SIG-M5 treated with dmso at 0.1 percent for 504 hours (cell line): ENCODE measurements at regions not wholly inside any gene's neighbourhood (a gene's known extent, or its start where the extent isn't known, plus 50 kb on each side); places are given as distances from the start of the nearest gene placed in this dataset.

Experiments used
- DNase-seq: peaks from one replicate; lab custom pipeline; 2025; ENCODE audit not compliant: unreplicated experiment; lab: John Stamatoyannopoulos, UW

DNA sequence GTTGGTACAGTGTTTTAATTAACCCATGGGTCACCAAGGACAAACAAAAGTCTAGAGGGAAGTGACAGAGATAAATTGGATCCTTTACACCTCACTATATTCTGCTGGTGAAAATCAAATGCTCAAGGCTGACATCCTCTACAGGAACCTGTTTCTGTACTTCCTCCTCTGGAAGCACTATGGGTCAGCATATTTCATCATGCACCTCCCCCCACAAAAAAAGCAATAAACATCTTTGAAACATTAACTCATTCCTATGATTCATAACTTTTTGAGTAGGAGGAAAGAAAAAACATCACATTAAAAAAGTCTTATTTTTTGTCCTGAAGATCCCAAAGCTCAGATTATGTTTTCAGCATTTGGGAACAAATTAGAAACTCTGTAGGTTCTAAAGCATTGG lies 588.3 kb upstream of the SGCG start:
- no peak for DNase-seq

DNA sequence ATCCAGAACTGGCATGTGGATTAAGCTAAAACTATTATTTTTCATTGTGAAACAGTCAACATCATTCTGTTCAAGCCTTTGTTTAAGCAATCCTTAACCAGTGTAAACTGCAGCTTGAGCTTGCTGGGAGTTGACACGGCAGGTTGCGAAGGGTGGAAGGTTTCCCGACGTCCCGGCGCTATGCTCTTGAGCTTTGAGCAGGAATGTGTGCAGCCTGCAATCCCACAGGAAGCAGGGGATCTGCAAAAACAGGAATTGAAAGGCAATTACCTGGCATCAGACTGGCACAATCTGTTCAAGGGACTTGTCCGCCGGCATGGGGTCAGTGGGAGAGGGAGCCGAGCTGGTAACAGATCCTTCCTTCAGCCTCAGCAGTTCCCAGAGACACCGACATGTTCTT lies 586.7 kb upstream of the SGCG start:
- DNase-seq = no peak

DNA sequence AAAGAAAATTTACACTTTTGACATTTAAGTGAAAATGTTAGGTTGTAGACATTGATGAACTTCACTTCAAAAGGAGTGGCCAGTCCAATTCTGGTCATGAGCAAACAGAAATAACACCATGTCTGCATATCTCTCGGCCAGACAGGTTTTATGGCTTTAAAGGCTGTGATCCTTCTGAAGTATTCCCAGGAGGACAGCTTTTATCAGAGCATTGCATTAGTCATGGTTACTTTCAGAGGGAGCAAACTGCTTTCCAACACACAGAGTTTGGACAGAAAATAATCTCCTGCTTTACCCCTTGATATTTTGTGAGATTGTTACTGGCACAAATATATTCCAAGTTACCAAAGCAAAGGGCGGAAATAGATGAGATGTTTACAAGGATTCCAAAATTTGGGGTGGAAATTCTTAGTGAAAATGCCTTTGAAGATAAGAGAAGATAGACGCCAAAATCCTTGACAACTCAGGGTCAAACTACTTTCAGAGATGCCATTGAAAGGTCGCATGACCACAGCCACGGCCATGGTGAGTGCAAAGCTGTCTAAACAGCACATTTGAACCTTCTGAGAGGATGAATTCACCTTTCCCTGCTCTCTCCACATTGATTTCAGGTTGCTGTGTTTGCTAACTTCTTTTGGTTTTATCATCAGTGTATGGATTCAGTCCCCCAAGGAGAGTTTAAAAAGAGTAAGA lies 584.5 kb upstream of the SGCG start:
- no peak for DNase-seq

DNA sequence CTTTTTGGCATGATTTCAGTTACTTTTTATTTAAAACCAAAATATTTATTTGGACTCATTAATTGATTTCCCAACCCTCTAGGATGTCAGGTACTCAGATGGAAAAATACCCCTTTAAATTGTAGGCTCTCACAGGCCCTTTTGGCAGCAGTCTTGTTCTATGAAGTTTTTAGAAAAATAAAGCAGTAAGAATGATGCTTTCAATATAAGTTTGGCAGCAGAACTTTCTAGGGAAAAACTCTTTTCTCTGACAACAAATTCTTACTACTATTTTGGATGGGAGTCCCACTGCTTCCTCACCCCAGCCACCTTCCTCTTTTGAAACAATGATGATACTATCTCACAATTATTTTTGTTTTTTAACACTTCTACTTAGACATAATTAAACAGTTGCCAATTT lies 581.6 kb upstream of the SGCG start:
- no peak for DNase-seq

DNA sequence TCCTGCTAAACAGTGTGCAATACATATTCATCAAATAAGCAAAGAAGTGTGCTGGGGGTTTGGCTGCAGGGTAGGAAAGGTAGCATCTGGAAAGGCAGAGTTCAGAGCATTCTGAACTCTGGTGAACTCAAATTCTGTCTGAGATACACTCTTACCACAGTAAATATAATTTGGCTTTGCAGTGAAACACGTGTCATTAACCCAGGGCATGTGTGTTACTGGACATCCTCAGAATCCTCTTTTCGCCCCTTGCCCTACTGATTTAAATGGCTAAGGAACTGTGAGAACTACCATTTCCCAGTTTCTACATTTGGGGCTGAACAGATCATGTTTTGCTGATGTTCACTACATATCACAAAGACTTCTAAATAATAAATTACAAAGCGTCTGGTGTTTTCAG lies 562.8 kb upstream of the SGCG start:
- DNase-seq = no peak

DNA sequence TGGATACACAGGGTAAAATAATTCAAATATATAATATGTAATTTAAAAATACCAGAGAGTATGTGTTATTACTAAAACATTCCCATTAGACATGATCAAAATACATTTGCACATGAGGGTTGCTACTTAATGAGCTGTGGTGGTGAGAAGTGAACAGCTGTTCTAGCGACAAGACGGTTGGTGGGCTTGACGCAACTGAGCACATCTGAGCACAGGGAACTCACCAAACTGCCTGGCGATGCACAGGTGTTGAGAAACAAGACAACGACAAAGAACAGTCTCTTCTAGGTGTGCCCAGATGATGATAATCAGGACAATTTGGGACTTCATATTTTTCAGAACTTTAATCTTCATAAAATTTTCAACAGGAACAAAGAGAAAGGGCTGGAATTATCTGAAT lies 555.1 kb upstream of the SGCG start:
- no peak for DNase-seq

DNA sequence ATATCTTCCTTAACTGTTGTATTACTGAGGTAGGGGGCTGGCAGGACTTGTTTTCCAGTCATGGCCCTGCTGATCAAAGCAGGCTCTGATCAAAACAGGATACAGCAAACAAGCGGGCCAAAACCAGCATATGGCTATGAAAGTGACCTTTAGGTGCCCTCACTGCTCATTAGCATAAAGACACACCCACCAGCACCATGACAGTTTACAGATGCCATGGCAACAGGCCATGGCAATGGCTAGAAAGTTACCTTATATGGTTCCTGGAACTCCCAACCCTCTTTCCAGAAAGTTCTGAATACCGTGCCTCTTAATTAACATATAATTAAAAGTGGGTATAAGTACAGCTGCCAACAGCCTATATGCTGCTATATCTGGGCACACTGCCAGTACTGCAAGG lies 551.4 kb upstream of the SGCG start:
- no peak for DNase-seq

DNA sequence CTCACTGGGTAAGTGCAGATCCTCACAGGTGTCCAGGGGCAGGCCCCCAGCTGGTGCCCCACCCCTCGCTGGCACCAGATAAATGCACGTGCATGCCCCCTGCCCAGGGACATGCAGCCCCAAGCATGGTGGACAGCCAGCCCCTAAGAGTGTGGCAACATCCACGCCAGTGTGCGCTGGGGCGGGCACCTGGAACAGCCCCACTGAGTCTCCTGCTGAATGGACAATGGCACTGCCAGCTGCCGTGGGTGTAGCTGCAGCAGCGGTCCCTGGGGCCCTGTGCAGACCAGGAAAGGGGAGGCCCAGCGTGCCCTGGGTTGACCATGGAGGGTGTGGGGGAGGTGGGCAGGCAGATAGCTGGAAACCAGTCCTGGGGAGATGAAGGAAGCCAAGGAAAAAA lies 538.7 kb upstream of the SGCG start:
- no peak for DNase-seq

DNA sequence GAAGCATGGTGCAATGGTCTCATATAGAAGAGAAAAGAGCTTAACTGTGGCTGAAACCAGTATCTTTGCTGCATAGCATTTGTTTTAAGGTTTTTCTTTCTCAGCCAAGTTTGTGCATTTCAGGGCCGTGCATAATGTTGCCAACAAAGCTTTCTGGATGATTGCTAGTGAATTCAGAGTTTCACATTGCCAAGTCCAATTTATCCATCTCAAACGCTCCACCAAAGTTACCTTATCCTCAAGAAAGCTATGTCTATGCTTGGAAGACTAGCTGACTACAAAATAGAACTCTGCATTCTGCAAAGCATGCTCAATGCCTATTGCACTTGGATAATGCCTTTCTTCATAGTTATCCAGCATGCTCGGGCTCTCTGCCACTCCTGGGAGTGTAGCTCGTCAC lies 535.8 kb upstream of the SGCG start:
- DNase-seq = no peak

DNA sequence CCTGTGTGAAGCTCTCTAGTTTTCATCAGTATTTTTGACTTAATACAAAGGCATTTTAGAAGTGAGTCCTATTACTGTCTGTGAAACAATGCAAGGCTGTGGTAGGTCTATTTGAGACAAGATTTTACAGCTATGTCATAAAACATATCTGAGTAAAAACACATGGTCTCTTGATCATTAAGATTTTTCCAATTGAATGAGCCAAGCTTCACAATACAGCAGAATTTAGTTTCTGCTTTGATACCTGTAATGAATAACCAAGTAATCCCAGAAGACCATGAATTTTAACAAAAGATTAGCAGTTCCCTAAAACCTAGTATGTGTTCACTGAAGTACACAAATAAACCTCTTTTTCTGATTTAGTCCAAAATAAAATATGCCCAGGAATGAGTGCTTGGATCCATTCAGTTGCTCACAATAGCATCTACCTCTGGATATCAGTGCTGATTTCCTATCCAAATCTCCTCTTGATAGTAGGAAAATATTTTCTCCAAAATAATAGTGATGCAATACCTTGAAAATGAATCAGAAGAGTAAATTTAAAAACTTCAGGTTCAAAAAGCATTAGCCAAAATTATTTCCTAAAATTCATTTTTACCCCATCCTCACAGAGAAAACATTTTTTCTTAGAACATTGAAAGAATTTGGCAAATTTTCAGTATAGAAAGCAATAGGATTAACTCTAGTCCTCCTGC lies 533.5 kb upstream of the SGCG start:
- DNase-seq = no peak

DNA sequence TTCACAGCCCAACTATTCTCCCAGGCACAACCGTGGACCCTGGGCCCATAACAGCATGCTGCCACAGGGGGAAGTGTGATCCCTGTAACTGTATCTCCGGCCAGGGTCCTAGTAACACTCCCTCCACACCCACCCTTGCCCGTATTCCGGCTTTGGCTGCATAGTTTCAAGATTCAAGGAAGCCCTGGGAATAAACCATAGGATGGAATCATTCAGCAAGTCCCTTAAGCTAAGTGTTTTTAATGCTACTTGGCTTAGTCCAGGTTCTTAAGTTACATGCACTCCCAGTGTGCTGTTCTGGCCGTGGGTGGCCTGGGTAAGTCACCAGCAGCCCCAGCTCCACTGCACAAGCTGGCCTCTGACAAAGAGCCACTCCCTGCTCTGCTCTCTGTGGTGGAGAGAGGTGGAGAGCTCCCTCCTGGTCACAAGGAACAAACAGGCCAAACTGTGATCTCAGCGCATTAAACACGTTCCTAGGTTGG lies 532.4 kb upstream of the SGCG start:
- no peak for DNase-seq

DNA sequence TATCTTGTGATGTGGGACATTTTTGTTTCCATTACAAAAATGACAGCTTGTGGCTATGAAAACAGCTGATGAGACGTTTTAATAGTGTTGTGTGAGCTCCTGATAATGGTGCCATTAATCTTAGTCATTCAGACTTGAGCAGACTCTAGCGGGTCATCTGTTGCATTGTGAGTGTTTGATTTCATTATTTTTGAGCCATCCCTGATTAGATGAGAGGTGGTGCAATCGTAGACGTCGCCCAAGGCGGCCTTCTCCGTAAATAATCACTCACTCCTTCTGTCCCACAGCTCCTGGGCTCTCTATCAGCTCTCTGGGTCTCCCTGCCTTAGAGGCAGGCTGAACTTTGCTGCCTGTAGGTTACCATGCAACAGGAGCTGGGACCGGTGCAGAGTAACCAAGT lies 528.0 kb upstream of the SGCG start:
- DNase-seq = no peak

DNA sequence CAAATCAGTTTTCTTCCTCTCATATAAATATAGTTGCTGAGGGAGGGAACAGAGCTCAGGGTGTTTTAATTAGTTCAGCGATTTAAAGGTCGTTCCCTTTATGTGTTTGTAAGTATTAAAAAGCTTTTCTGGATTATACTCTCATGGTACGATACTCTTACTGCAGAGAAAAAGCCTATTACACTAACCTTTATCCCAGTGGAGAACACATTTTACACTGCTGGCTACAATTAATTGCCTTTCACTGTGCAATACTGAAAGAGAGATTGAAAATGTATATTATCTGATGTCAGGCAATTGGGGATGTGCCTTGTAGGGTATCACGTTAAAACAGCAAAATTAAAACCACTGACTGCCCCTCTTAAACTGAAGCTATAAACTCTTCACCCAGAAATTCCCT lies 526.9 kb upstream of the SGCG start:
- DNase-seq = no peak

DNA sequence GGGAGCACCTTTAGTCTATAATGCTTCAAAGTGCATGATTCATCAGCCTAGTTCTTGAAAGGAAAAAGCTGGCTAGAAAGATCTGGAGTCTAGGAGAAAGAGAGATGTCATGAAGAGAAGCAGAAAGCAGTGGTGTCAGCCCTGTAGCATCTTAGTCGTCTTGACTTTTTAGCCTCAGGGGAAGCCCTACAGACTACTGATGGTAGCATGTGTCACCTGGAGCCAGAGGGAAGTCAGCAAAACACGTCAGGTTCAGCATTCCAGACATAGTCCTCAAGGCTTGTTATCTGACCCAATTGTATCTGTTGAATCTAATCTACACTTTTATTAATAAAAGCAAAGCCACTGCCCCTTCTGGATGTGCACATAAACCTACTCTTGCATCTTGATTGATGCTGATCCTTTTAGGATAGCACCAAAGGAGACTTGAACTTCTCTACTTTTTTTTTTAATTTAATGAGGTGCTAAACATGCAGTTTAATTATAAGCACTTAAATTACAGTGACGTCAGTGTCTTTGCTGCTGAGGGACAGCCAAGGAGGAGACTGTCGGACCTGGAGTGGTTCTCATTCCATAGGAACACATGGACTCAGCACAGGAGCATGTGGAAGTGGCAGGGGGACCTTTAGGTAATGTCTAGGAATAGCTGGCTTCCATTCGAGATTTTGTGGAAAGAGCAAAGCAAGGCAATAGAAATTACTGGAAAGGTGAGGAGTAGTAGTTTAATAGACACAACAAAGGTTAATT lies 525.5 kb upstream of the SGCG start:
- no peak for DNase-seq

DNA sequence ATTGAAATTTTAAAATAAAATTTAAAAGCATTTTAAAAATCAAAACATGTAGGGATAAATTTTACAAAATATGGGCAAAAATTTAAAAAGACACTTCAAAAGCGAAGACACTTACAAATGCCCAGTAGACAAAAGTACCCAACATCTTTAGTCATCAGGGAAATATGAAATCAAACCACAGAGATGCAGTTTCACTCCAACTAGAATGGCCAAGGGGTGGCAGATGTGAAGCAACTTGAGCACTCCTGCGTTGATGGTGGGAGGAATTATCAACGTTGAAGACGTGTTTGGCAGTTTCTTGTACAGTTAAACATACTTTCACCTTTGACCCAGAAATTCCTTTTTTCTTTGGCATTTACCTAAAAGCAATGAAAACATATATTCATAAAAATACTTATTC lies 518.0 kb upstream of the SGCG start:
- no peak for DNase-seq

DNA sequence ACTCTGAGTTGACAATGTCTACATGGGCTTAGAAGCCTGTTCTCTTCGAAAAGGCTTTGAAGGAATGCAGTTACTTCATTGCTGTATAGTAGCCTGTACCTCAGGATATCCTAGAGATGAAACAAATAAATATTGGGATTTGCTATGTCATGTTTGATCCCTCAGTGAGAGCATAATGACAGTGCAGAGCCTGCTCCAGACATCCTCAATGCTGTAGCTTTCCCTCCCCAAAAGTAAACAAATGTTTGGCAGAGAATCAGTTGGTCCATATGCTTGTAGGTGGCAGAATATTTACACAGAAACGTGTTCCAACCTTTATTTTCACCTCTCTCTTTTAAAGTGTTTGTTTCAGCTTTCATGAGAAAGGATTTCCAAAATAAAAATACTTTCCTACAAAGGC lies 515.3 kb upstream of the SGCG start:
- no peak for DNase-seq

DNA sequence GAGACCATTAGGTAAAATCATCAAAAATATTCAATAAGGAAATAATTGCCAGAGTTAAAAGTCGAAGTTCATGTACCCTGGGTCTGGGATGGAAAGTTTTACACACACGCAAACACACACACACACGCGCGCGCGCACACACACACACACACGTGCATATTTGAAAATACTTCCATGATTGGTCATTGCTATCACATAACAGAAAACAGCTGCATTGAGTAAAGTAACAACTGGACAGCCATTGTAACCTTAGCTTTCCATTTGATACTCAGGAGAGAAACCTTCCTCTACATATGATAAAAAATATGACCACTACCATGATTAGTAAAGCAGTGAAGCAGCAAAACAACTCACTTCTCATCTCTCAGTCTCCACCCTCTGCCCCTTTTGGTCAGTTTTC lies 490.0 kb upstream of the SGCG start:
- DNase-seq = no peak

DNA sequence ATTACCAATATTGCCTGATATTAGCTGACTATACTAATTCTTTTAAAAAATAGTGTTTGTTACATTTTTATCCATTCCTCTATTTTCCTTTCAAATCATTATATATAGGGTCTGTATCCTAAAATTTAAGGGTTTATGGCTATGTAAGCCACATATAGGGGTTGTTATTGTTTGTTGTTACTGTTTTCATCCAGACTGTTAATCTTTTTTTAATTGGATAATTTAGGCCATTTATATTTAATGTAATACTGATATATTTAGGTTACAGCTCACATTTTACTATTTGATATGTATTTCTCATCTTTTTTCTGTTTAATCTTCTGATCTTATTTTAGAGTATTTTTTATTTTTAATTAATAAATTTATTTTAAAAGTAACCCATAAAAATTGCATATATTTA lies 487.1 kb upstream of the SGCG start:
- no peak for DNase-seq

DNA sequence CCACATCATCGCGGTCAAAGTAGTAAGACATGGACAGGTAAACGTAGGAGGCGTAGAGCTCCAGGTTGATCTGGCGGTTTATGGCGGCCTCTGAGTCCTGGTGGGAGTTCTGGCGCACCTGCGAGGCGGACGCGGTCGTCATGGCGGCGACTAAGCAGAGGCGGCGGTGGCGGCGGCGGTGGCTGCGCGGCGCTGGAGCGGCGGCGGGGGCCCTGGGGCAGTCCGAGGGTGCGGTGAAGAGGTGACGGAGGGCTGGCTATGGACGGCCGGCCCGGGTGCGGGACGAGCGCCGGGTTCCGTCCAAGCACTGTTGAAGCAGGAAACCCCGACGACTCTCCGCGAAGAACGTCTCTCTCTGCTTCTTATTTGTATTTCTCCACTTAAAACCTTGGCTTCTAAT lies 484.3 kb upstream of the SGCG start:
- DNase-seq = no peak

DNA sequence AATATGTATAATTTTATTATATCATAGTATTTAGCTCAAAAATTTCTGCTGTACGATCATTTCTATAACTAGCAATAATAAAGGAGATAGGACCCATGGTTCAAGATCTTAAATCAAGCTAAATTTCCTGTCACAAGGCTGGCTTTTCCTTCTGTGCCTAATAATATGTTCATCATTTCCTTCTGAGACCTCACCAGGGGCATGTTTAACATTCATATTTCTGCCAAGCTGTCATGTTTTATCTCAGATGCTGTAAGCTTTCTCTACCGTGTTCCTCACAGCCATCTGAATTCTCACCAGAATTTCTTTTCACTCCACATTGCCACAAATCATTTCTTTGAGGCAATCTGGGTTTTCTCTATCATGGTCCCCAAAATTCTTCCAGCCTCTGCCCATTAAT lies 482.3 kb upstream of the SGCG start:
- DNase-seq = no peak

DNA sequence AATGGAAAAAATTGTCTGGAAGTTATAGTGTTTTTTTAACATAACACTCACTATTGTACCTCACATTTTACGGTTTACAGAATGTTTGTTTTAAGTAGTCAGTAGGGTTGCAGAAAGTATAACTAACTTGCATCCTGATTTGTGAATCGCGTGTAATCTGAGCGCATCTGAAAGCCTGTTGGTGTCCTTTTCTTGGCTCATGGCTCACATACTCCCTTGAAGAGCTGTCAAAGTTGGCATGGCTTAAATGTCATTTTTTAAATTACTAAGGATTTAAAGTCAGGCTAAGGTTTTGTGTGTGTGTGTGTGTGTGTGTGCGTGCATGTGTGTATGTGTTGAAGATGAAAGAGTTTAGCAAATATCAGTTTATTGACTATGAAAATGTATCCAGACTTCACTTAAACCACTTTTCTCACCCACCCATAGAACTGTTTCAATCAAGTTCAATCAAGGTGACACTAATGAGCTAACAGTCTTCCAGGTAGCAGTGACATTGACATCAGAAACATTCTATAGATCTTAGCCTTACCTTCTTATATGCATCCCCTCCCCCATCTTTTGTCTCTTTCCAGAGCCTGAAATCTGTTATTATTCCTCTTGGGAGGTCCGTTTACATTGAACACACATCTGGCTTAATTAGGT lies 480.4 kb upstream of the SGCG start:
- DNase-seq = no peak
